Effector memory CD4-positive, alpha-beta T cell (primary cell): ENCODE measurements at regions not wholly inside any gene's neighbourhood (a gene's known extent, or its start where the extent isn't known, plus 50 kb on each side); places are given as distances from the start of the nearest gene placed in this dataset.

Experiments used
- DNase-seq, 3 donors: peaks; one replicate each; pipeline ENCODE4 v3.0.0-alpha.2; 2020
- H3K27ac ChIP-seq: 2 replicates; pipeline ENCODE4 v1.7.0; 2013; ENCODE audit warnings: mild to moderate bottlenecking, low read length, moderate library complexity; ENCODE audit not compliant: insufficient read depth, poor library complexity, severe bottlenecking
- H3K27me3 ChIP-seq: replicated peaks from 2 replicates; pipeline ENCODE4 v1.7.0; 2013; ENCODE audit warnings: mild to moderate bottlenecking, low read length; ENCODE audit not compliant: insufficient read depth, control insufficient read depth, poor library complexity, severe bottlenecking
- H3K36me3 ChIP-seq: 2 replicates; pipeline ENCODE4 v1.7.0; 2013; ENCODE audit warnings: mild to moderate bottlenecking, low read length, moderate library complexity; ENCODE audit not compliant: control insufficient read depth, insufficient read depth
- H3K4me1 ChIP-seq: 2 replicates; pipeline ENCODE4 v1.7.0; 2013; ENCODE audit warnings: low read length, mild to moderate bottlenecking; ENCODE audit not compliant: control insufficient read depth, insufficient read depth, poor library complexity, severe bottlenecking
- H3K4me3 ChIP-seq: 2 replicates; pipeline ENCODE4 v1.7.0; 2013; ENCODE audit warnings: low read length, low read depth, mild to moderate bottlenecking; ENCODE audit not compliant: insufficient read depth, poor library complexity, severe bottlenecking
- H3K9me3 ChIP-seq: 2 replicates; pipeline ENCODE4 v1.7.0; 2013; ENCODE audit warnings: mild to moderate bottlenecking, low read length, moderate library complexity; ENCODE audit not compliant: control insufficient read depth

DNA sequence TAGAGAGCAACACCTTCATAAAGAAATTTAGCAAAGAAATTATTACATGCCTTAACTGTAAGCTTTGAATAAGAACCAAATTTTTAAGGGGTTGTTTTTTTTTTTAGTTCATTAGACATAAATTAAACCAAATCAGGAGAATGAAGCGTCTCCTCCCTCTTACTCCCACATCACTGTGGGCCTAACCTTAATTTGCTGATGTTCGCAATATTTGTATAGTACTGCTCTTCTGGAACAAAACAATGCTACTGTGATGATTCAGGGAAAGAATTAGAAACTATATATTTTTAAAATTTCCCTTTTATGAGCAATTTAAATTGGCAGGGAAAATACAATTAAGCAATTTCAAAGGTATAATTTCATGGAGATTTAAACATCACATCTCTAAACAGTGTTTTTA is 275.0 kb upstream of the C9orf72 start:
- no peaks in the 10 kb centered on the region for H3K36me3 ChIP-seq
- DNase-seq, result no peak
- H3K27ac ChIP-seq, result no peak overlapping the region
- H3K4me1 ChIP-seq, result no peaks in the 10 kb centered on the region
- H3K9me3 ChIP-seq, result no peaks in the 10 kb centered on the region
- no peaks in the 10 kb centered on the region for H3K27me3 ChIP-seq
- H3K4me3 ChIP-seq, result no peak overlapping the region

DNA sequence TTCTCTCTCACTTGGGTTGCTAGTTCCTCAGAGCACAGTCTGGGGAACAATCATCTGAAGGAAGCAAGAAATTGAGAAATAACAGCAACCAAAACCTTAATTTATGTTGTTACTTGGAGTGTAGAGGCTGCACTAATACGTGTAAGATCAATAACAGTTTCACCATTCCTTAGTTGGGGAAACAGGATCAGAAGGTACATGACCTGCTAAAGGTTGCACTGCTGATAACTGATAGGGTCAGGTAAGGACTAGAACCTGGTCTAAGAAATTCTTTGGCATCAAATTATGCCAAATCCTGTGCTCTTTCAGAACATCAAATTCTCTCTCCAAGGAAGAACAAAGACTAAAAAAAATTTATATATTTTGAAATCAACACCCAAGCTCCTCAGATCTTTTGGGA is 278.6 kb upstream of the C9orf72 start:
- Histone ChIP-seq H3K4me3 (no peak overlapping the region), H3K36me3 (no peaks in the 10 kb centered on the region), H3K27ac (no peak overlapping the region), H3K27me3 (no peaks in the 10 kb centered on the region), H3K4me1 (no peaks in the 10 kb centered on the region), H3K9me3 (no peaks in the 10 kb centered on the region)
- DNase-seq, result no peak

DNA sequence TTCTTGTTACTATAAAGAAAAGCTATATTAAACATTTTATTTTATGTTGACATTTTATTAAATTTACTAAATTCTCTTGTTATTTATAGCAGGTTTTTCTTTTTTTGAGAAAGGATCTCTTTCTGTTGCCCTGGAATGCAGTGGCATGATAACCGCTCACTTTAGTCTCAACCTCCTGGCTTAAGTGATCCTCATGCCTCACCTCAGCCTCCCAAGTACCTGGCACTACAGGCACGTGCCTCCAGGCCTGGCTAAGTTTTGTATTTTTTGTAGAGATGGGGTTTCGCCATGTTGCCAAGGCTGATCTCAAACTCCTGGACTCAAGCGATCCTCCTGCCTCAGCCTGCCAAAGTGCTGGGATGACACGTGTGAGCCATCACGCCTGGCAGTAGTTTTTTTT is 280.2 kb upstream of the C9orf72 start:
- DNase-seq, result no peak
- Histone ChIP-seq H3K4me3 (no peak overlapping the region), H3K27me3 (no peaks in the 10 kb centered on the region), H3K4me1 (no peaks in the 10 kb centered on the region), H3K9me3 (no peaks in the 10 kb centered on the region), H3K27ac (no peak overlapping the region), H3K36me3 (no peaks in the 10 kb centered on the region)

DNA sequence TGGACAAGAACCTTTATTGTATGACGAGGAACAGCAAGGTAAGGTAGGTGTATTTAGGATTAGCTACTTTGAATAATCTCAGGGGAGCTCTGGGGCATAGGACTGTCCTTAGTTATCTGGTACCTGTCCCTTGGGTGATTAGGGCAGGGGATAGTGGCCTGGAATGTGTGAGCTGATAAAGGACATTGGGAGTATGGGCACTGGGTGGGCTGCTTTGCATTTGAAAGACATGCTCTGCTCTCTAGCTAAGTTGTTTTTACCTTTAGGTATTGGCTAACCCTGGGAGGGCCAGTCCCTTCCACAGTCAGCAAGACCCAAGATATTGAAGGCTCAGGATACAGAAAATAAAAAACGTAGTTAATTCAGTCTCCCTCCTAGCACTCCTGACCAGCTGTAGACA is 282.8 kb upstream of the C9orf72 start:
- Histone ChIP-seq H3K27ac (no peak overlapping the region), H3K4me3 (no peak overlapping the region), H3K4me1 (no peaks in the 10 kb centered on the region), H3K9me3 (no peaks in the 10 kb centered on the region), H3K36me3 (no peaks in the 10 kb centered on the region), H3K27me3 (no peaks in the 10 kb centered on the region)
- DNase-seq, result no peak

DNA sequence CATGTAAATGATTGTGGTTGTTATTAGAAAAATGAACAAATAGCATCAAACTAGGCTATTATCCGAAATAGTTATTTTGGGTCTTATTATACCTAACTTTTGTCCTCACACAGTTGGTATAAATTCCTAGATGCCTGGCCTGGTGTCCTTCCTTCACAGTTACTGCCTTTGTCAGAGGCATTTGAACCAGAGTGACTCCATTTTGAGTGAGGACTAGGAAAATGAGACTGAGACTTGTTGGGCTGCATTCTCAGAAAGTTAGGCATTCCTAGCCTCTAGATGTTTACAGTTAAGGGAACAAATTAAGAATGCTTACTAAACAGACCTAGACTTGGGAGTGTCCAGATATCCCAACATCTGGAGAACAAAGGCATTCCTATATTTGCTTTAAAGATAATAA is 283.5 kb upstream of the C9orf72 start:
- no peaks in the 10 kb centered on the region for H3K9me3 ChIP-seq
- H3K27me3 ChIP-seq, result no peaks in the 10 kb centered on the region
- DNase-seq, result no peak
- no peaks in the 10 kb centered on the region for H3K36me3 ChIP-seq
- no peak overlapping the region for H3K27ac ChIP-seq
- no peak overlapping the region for H3K4me3 ChIP-seq
- H3K4me1 ChIP-seq, result no peaks in the 10 kb centered on the region

DNA sequence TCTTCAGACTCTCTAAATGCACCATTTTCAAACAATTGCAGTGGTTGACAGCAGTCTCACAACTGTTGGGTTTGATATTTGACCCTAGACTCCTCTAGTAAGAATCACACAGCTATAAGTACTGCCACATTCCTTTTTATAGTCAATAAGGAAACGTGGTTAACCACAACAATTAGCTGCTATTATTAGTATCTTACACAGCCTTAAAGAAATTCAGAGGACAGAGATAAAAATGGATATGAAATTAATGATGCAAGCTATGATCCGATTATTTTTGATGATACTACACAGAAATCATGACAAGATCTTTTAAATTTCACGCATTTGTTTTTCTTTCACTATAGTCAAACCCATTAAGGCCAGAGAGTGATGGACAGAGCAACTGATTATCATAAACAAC is 288.6 kb upstream of the C9orf72 start:
- no peaks in the 10 kb centered on the region for H3K36me3 ChIP-seq
- H3K4me3 ChIP-seq, result no peak overlapping the region
- H3K4me1 ChIP-seq, result no peaks in the 10 kb centered on the region
- H3K9me3 ChIP-seq, result no peaks in the 10 kb centered on the region
- no peak overlapping the region for H3K27ac ChIP-seq
- DNase-seq, result no peak
- H3K27me3 ChIP-seq, result no peaks in the 10 kb centered on the region

DNA sequence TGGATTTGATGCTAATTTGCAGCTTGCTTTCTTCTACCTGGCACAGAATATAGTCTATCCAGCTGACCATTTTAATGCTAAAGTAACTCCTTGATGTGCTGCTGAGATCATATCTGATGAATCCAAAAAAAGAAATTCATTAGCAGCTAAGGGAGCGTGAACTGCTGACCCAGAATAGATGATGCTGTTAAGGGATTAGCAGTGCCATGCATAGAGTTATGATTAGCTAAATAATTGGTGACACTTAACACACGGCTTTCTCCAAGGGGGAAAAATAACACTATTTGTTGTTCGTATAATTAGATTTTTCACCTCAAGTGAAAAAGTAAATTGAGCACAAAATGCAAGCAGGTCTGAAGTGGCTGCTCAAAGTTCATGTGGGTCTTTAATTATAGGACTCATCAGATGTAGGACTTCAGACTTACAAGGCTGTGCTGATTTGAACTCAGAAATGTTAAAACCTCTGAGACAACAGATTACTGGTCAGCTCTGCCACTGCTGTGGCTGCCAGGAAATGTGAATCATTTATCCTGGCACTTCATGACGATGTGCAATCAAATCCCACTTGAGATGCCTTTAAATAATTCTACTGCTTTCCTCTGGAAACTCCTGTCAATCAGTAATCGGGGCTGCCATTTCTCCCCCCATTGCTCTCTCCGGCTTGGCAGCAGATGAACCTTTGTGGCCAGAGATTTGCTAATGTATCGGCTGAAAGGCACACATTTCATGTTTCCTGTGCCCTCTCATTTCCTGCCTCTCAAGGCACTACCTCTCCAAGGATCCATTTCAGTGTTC is 291.6 kb upstream of the C9orf72 start:
- H3K27me3 ChIP-seq, result no peaks in the 10 kb centered on the region
- no peak for DNase-seq
- H3K27ac ChIP-seq, result no peak overlapping the region
- H3K4me1 ChIP-seq, result no peaks in the 10 kb centered on the region
- no peaks in the 10 kb centered on the region for H3K36me3 ChIP-seq
- H3K4me3 ChIP-seq, result no peak overlapping the region
- no peaks in the 10 kb centered on the region for H3K9me3 ChIP-seq

DNA sequence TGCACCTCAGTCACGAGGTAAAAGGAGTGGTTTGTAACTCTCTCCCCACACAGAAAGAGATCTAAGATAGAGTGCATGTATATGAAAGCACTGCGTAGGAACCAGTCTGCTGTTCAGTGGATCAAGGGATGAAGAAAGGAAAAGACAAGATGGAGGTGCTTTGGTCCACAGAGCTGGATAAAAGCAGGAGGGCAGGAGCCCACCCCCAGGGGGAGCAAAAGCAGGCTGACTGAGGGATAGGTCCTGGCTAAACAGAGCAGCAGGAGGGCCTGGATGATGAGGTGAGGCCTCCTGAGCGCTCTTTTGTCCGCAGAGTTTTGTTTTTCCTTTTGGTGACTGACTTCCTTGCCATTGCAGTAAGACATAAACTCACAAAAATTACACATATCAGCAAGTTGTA is 293.5 kb upstream of the C9orf72 start:
- DNase-seq, result no peak
- Histone ChIP-seq H3K4me1 (no peaks in the 10 kb centered on the region), H3K9me3 (no peaks in the 10 kb centered on the region), H3K27me3 (no peaks in the 10 kb centered on the region), H3K27ac (no peak overlapping the region), H3K4me3 (no peak overlapping the region), H3K36me3 (no peaks in the 10 kb centered on the region)

DNA sequence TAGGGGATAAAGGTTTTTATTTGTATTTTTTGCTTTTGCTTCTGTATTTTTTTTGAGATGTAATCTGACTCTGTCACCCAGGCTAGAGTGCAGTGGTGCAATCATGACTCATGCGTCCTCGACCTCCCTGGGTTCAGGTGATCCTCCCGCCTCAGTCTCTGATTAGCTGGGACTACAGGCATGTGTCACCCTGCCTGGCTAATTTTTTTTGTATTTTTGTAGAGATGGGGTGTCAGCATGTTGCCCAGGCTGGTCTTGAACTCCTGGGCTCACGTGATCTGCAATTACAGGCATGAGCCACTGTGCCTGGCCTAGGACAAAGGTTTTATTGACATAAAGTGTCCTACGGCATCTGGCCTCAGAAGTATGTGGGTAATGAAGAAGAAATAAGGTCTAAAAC is 297.1 kb upstream of the C9orf72 start:
- no peak for DNase-seq

DNA sequence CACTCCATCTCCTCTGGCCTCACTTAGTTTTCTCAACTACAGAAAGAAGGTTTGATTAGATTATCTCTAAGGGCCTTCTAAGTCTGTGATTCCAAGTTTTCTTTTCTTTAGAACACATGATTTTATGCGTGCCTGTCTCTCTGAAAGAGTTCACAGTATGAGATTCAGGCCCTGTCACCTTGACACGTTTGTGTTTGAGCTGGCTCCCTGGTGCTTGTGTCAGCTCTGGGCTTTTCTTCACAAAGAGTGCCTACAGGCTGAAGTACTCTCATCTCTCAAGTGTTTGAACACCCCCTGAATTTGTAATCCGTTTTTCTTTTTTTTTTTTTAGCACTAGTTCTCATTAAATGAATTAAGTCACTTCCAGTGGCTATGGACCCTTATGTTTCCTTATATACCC is 306.9 kb upstream of the C9orf72 start:
- no peak overlapping the region for H3K4me3 ChIP-seq
- H3K27ac ChIP-seq, result no peak overlapping the region
- H3K9me3 ChIP-seq, result no peaks in the 10 kb centered on the region
- no peaks in the 10 kb centered on the region for H3K4me1 ChIP-seq
- H3K27me3 ChIP-seq, result no peaks in the 10 kb centered on the region
- H3K36me3 ChIP-seq, result no peaks in the 10 kb centered on the region
- no peak for DNase-seq

More for the DNA sequence above, 297.1 kb upstream of the C9orf72 start:
- no peak overlapping the region for H3K27ac ChIP-seq
- no peaks in the 10 kb centered on the region for H3K4me1 ChIP-seq
- no peaks in the 10 kb centered on the region for H3K27me3 ChIP-seq
- H3K9me3 ChIP-seq, result no peaks in the 10 kb centered on the region
- H3K4me3 ChIP-seq, result no peak overlapping the region
- no peaks in the 10 kb centered on the region for H3K36me3 ChIP-seq
